Activated CD4-positive, CD25-positive, alpha-beta regulatory T cell treated with anti-CD3 and anti-CD28 coated beads, Interleukin-2, amount 50 U/mL, for 72 hours (primary cell): ENCODE measurements at regions not wholly inside any gene's neighbourhood (a gene's known extent, or its start where the extent isn't known, plus 50 kb on each side); places are given as distances from the start of the nearest gene placed in this dataset.

ENCODE experiments used
- DNase-seq: peaks from one replicate; pipeline ENCODE4 v3.0.0; 2021

- no peak for DNase-seq
Observed at GRCh38 chr12:107894589-107894988, 120.1 kb downstream of the ASCL4 start.

DNA sequence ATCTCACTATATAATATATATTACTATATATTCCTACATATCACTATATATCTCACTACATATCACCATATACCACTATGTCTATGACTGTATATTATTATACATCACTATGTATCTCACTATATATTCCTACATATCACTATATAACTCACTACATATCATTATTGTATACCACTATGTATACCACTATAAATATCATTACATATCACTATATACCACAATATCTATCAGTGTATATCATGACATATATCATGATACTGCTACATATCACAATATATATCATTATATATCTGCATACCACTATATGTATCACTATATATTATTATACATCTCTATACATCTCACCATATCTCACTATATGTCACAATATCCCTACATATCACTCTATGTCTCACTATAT, 121.5 kb downstream of the ASCL4 start:
- no peak for DNase-seq

DNA sequence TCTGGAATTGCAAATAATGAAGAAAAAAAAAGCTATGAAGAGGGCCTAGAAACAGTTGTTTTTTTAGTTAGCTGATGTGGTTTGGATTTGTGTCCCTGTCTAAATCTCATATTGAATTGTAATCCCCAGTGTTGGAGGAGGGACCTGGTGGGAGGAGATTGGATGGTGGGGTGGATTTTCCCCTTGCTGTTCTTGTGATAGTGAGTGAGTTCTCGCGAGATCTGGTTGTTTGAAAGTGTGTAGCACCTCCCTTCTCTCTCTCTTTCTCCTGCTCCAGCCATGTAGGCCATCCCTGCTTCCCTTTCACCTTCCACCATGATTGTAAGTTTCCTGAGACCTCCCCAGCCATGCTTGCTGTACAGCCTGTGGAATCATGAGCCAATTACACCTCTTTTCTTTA, 126.1 kb downstream of the ASCL4 start:
- DNase-seq, result no peak

DNA sequence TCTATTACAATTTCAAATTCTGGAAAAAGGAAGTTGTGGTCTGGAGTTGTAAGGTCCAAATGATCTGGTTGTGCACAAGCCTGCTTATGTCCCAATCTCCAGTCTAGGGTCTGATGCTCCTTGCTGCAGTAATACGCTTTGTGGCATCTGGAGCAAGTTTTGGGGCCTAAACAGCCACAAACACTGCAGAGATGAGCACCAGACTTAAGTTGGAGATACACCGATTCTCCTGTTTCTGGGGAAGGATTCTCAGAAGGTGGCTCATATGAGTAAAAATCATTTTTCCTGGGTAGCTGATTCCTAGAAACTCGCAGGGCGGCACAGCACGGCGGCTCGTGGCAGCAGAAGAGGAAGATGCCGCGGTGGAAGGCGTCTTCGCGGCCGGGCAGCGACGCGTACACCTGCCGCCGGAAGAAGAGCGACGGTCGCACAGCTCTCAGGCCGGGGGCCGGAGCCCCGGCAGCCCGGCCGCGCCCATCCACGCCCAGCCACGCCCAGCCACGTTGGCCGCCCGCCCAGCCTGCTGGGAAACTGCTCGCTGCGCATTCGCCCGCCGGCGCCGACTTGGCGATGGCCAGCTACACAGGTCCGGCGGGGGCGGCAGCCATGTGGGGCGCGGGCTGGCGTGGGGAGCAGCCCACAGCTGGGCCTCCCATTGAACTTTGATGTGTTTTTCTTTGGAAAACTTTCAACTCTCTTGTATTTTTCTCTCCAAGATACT, 129.0 kb downstream of the ASCL4 start:
- peak; percentile 60 for DNase-seq

- DNase-seq, result no peak
Observed at GRCh38 chr12:107906707-107907106, 132.2 kb downstream of the ASCL4 start.

DNA sequence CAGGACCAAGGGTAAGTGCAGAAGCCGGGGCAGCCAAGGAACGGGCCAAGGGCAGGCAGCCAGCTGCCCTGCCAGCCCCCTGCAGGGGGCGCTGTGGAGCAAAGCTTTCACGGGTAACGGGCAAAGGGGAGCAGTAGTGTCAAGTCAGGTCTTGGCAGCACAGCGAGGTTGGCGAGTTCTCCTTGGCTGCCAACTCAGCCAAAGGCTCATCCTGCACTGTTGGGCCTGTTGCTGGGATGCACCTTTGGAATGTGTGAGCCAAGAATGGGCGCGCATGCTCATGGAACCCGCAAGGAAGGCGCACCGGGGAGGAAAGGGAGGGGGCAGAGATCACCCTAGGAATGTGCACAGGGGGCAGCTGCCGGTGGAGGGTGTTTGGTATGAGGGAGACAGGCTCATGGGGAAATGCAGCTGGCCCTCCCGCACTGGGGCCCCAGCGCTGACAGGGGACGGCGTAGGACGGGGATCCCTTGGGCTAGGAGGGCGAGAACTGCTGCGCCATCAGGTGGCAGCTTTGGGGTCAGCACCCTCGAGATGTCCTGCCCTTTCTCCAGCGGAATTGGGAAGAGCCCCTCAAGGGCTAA, 138.0 kb downstream of the ASCL4 start:
- DNase-seq, result peak; percentile 70

DNA sequence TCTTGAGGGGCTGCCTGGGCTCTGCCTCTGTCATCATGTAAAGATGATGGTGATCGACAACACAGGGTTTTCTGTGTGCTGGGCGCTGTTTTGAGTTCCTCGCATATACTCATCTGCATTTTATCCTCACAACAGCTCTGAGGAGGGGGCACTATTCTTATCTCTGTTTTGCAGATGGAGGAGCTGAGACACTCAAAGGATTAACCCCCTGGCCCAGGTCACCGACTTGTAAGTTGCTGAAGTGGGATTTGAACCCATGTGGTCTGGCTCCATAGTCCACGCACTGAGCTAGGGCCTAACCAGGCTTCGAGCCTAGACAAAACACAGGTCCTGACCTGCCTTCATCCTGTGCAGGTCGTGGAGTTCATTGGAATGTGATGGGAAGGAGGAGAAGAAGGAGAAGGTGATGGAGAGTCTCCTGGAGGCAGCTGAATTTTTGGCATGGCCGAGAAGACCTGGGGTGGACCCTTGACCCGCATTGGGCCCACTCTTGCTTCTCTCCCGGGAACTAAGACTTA, 140.0 kb downstream of the ASCL4 start:
- DNase-seq, result no peak

DNA sequence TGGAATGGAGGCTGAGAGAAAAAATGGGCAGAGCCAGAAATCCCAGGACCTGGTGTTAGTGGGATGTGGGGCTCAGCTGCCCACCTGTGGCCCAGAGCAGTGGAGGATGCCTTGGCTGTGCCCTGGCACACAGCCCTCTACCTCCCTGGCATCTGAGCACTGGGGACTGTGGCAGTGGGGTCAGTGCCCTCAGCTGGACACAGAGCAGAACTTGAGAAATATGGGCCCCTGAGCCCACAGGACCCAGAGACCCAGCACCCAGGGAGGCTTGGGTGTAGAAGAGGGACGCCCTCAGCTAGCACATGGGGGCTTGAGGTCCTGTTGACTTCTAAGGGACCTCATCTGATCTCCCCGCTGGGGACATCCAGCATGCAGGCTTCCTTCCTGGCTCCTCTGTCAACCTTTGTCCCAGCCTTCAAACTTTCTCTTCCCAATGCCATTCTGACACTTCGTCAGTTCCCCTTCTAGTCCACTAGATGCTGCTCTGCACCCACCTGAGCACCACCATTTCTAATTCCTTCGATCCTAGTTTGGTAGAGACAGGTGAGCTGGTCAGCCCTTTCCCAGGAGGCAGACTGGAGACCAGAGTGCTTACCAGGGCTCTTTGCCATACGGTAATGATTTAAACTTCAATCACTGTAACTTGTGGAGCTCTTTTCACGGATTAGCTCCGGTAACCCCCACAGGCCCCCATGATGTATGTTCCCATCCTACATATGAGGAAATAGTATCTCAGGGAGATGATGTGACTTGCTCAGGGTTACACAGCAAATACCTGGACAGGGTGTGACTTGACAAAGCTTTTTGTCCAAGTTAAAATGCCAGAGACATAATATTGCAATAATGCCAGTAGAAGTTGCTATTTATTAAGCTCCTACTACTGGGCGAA, 143.7 kb downstream of the ASCL4 start:
- no peak for DNase-seq

DNA sequence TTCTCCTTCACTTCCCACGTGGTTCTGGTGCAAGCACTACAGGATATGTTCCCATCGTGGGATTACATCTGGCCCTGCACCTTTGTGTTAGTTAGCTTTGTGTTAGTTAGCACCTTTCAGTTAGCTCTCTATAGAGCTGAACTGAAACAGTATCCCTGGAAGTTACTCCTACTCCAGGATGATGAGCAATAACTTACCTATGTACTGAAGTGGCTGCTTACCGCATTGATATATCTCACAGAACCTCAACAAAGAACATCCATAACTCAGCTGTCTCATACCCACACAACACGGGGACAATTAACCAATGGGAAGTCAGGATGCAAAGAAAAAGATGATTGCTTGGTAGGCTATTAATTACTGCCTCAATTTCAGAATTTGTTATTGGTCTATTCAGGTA, 146.6 kb downstream of the ASCL4 start:
- DNase-seq, result no peak

GRCh38 chr12:107925125-107925524, 150.6 kb downstream of the ASCL4 start:
- DNase-seq, result no peak

DNA sequence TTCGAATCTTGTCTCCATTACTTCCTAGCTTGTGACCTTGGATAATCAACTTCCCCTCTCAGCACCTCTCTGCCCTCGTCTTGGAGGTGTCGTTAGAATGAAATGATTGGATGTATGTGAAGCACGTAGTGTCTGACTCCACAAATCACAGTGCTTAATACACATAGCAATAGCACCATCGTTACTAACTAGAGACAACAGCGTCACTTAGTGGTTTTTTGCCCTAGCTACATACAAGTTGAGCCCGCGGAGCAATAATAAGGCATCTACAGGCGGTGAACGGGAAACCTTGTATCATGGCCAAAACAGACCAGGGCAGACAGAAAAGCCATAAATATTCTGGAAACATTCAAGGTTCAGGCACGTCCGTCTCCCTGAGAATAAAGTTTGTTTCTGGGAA, 154.9 kb downstream of the ASCL4 start:
- DNase-seq, result no peak

DNA sequence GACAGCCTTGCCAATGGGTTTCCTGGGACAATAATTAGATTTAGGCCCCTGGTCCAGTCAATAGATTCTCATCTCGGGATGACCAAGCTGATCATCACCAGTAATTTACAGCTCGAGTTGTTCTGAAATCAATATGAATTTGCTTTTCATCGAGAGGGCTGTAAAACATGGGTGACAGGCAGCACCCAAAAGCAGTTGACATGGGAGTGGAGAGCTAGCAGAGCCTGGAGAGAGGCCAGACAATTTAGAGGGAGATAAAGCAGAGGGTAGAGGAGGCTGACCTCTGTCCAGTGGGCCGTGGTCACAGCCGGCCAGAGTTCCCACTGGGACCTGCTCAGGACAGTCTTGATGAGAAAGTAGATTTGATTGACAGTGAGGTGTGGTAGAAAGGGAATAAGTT, 157.3 kb downstream of the ASCL4 start:
- no peak for DNase-seq

GRCh38 chr12:107938446-107938845, 163.9 kb downstream of the ASCL4 start:
- DNase-seq, result no peak

- DNase-seq, result no peak
Observed at GRCh38 chr12:107948391-107948945, 174.0 kb downstream of the ASCL4 start.

GRCh38 chr12:107951024-107951423, 176.5 kb downstream of the ASCL4 start:
- DNase-seq, result no peak

GRCh38 chr12:107955966-107956643, 173.0 kb upstream of the WSCD2 start:
- DNase-seq, result no peak

GRCh38 chr12:107957459-107957858, 171.6 kb upstream of the WSCD2 start:
- DNase-seq, result no peak

GRCh38 chr12:107963635-107964034, 165.5 kb upstream of the WSCD2 start:
- DNase-seq, result no peak

DNA sequence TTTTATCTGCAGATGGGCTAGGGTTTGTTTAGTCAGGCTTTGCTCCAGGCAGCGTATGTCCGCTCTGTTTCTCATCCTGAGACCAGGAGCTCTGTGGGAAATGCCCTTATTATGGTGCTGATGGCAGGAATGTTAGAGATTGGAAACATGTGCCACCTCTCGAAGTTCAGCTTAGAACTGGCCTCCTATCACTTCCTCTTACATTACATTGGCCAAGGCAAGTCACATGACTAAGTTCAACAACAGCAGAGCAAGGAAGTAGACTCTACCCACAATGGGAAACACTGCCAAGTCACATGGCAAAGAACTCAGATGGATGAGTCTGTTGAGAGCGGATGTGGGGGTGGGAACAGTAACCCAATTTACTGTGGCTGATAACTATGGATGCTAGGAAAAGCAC, 161.9 kb upstream of the WSCD2 start:
- no peak for DNase-seq

- DNase-seq, result no peak
Observed at GRCh38 chr12:107973950-107974349, 155.1 kb upstream of the WSCD2 start.

DNA sequence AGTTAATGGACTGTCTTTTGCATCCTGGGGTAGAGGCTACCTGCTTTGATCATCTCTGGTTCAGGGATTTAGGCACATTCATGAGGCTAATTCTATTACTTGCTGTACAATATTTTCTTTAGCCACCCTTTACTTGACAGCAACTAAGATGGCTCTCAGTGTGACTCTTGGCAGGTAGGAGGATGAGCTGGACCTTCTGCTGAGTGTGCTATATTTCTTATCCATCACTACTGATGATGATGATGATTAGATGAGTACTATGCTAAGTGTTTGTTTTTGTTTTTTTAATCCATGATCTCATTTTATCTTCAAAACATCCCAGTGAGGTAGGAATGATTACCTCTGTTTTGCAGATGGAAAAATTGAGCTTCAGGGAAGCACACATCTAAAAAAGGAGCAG, 152.8 kb upstream of the WSCD2 start:
- no peak for DNase-seq

DNA sequence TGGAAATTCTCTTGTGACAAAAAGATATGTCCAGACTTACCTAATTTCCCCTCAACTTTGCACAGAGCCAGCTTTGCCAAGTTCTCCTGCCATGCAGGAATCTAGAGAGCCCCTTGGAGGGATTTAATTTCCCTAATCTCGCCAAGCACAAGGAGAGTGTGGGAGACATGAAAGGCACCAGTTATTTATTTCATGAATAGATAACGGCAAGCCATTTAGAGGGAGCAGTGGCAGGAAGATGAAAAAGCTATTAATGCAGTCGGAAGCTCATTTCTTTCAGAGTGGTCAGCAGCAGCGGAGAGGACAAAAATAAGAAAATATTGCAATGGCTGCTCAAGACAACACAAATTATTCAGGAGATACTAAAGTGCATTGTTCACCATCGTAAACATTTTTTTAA, 150.9 kb upstream of the WSCD2 start:
- DNase-seq, result no peak

DNA sequence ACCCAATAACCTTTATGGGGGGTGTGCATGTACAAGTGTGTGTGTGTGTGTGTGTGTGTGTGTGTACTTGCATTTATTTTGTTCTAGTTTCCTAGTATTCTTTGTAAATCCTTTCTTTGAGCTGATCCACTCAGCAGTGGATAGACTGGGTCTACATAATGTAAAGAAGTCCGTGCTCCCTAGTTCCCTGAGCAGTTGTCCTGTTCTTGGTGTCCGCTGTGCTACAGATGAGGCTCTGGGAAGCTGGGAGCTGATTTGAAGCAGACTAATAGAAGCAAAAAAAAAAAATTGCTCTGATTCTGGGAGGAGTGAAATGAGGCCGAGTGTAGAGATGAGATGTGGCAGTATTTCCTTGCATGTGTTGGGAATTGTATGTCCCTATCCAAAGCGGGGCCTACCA, 150.4 kb upstream of the WSCD2 start:
- no peak for DNase-seq
